Loucy (cell line): ENCODE measurements at regions not wholly inside any gene's neighbourhood (a gene's known extent, or its start where the extent isn't known, plus 50 kb on each side); places are given as distances from the start of the nearest gene placed in this dataset.

Source experiments
- H2AFZ ChIP-seq: fragments of 200-600 bp; sonication (generic); 2 replicates; pipeline ENCODE4 v1.6.0; 2016; ENCODE audit warnings: antibody characterized with exemption, mild to moderate bottlenecking, low read length, moderate library complexity
- H3F3A ChIP-seq: fragments of 200-600 bp; 2 replicates; pipeline ENCODE4 v1.6.0; 2016; ENCODE audit warnings: antibody characterized with exemption, low read depth, mild to moderate bottlenecking
- H3K27me3 ChIP-seq: fragments of 200-600 bp; sonication (generic); 2 replicates; pipeline ENCODE4 v1.6.1; 2014; ENCODE audit warnings: low read length, mild to moderate bottlenecking; ENCODE audit not compliant: insufficient read depth, poor library complexity, severe bottlenecking
- H3K36me3 ChIP-seq: fragments of 200-600 bp; sonication (generic); 2 replicates; pipeline ENCODE4 v1.6.1; 2016; ENCODE audit warnings: low read length; ENCODE audit not compliant: insufficient read depth
- H3K4me1 ChIP-seq: fragments of 200-600 bp; sonication (generic); 2 replicates; pipeline ENCODE4 v1.5.1; 2014; ENCODE audit warnings: low read length, mild to moderate bottlenecking; ENCODE audit not compliant: insufficient read depth, poor library complexity, severe bottlenecking
- H3K4me2 ChIP-seq: fragments of 200-600 bp; sonication (generic); 2 replicates; pipeline ENCODE4 v1.6.0; 2014; ENCODE audit warnings: antibody characterized with exemption, low read length, low read depth, mild to moderate bottlenecking; ENCODE audit not compliant: poor library complexity, severe bottlenecking
- H3K4me3 ChIP-seq: fragments of 200-600 bp; sonication (generic); 2 replicates; pipeline ENCODE4 v1.5.1; 2014; ENCODE audit warnings: low read length, mild to moderate bottlenecking, mixed read lengths; ENCODE audit not compliant: poor library complexity, severe bottlenecking
- H3K79me2 ChIP-seq: fragments of 200-600 bp; sonication (generic); 2 replicates; pipeline ENCODE4 v1.6.1; 2014; ENCODE audit warnings: low read length; ENCODE audit not compliant: insufficient read depth
- H3K9ac ChIP-seq: fragments of 200-600 bp; sonication (generic); 2 replicates; pipeline ENCODE4 v1.6.0; 2014; ENCODE audit warnings: mild to moderate bottlenecking, low read depth, low read length, moderate library complexity; ENCODE audit not compliant: poor library complexity, severe bottlenecking
- H3K9me2 ChIP-seq: fragments of 200-600 bp; sonication (generic); replicated peaks from 2 replicates; pipeline ENCODE4 v1.6.1; 2016; ENCODE audit warnings: low read depth, low read length, mixed read lengths
- H3K9me3 ChIP-seq: fragments of 200-600 bp; sonication (generic); 2 replicates; pipeline ENCODE4 v1.6.1; 2014; ENCODE audit warnings: mild to moderate bottlenecking, antibody characterized with exemption, low read length, low read depth; ENCODE audit not compliant: insufficient read depth
- H4K20me1 ChIP-seq: fragments of 200-600 bp; sonication (generic); 2 replicates; pipeline ENCODE4 v1.6.0; 2014; ENCODE audit warnings: antibody characterized with exemption, low read length, mild to moderate bottlenecking; ENCODE audit not compliant: insufficient read depth, poor library complexity, severe bottlenecking
- CTCF ChIP-seq: fragments of 200-600 bp; sonication (generic); conservative IDR thresholded peaks from 2 replicates; pipeline ENCODE4 v1.5.1; 2014; ENCODE audit warnings: mild to moderate bottlenecking, antibody characterized with exemption, low read length
- EZH2phosphoT487 ChIP-seq: fragments of 200-600 bp; IDR thresholded peaks from 2 replicates; pipeline ENCODE4 v1.6.1; 2018; ENCODE audit warnings: antibody characterized with exemption, mild to moderate bottlenecking, moderate library complexity, borderline replicate concordance

- no peaks in the 10 kb centered on the region for H3K4me1 ChIP-seq
- no peaks in the 10 kb centered on the region for H3K27me3 ChIP-seq
- no peaks in the 10 kb centered on the region for H3K9me2 ChIP-seq
- H3F3A ChIP-seq: no peaks in the 10 kb centered on the region
- no peak overlapping the region for H2AFZ ChIP-seq
- H3K9ac ChIP-seq: no peak overlapping the region
- TF ChIP-seq EZH2phosphoT487 (no peak), CTCF (no peak)
- H4K20me1 ChIP-seq: no peaks in the 10 kb centered on the region
- H3K36me3 ChIP-seq: no peaks in the 10 kb centered on the region
- no peaks in the 10 kb centered on the region for H3K9me3 ChIP-seq
- H3K4me2 ChIP-seq: no peak overlapping the region
- no peaks in the 10 kb centered on the region for H3K79me2 ChIP-seq
- no peak overlapping the region for H3K4me3 ChIP-seq
These were observed 53.6 kb upstream of the PKDCC start for GRCh38 chr2:41994233-41994637.

- no peaks in the 10 kb centered on the region for H3F3A ChIP-seq
- no peaks in the 10 kb centered on the region for H3K36me3 ChIP-seq
- H3K4me1 ChIP-seq: no peaks in the 10 kb centered on the region
- no peaks in the 10 kb centered on the region for H3K9me3 ChIP-seq
- H4K20me1 ChIP-seq: no peaks in the 10 kb centered on the region
- no peak overlapping the region for H3K9ac ChIP-seq
- H3K9me2 ChIP-seq: no peaks in the 10 kb centered on the region
- no peaks in the 10 kb centered on the region for H3K27me3 ChIP-seq
- H3K4me3 ChIP-seq: no peak overlapping the region
- TF ChIP-seq CTCF (no peak), EZH2phosphoT487 (no peak)
- H3K4me2 ChIP-seq: no peak overlapping the region
- H3K79me2 ChIP-seq: no peaks in the 10 kb centered on the region
- H2AFZ ChIP-seq: no peak overlapping the region
These were observed 53.2 kb upstream of the PKDCC start for GRCh38 chr2:41994661-41995060.

- Histone ChIP-seq H3K9me2 (no peaks in the 10 kb centered on the region), H3K4me1 (no peaks in the 10 kb centered on the region), H3K9ac (no peak overlapping the region)
These were observed 50.3 kb upstream of the PKDCC start for GRCh38 chr2:41997561-41997960.

More at GRCh38 chr2:41997561-41997960, 50.3 kb upstream of the PKDCC start:
- Histone ChIP-seq H3K27me3 (no peaks in the 10 kb centered on the region), H3K36me3 (no peaks in the 10 kb centered on the region), H3K79me2 (no peaks in the 10 kb centered on the region), H3K4me2 (no peak overlapping the region), H3K4me3 (no peak overlapping the region), H3F3A (no peaks in the 10 kb centered on the region), H3K9me3 (no peaks in the 10 kb centered on the region), H4K20me1 (no peaks in the 10 kb centered on the region), H2AFZ (no peak overlapping the region)
- no peak for TF ChIP-seq CTCF
- no peak for TF ChIP-seq EZH2phosphoT487
